CD4-positive, alpha-beta T cell (primary cell): ENCODE measurements at regions not wholly inside any gene's neighbourhood (a gene's known extent, or its start where the extent isn't known, plus 50 kb on each side); places are given as distances from the start of the nearest gene placed in this dataset.

Experiments used
- ATAC-seq: fragments of 200-7000 bp; cut with Tn5 transposase; one replicate; pipeline ENCODE4 v1.10.0; 2022; ENCODE audit warnings: mild to moderate bottlenecking; ENCODE audit not compliant: poor library complexity
- CTCF ChIA-PET: fragments of 350-600 bp; sonication (Branson Sonifier 250); formaldehyde crosslinking; loops from one replicate; lab custom pipeline; 2021; ENCODE audit warnings: antibody characterized with exemption, inconsistent platforms; lab: Charles Lee
- POLR2A ChIA-PET: fragments of 350-600 bp; sonication (Branson Sonifier 250); formaldehyde crosslinking; loops from one replicate; lab custom pipeline; 2021; ENCODE audit warnings: antibody characterized with exemption, inconsistent platforms; lab: Charles Lee
- DNase-seq, 14 experiments: peaks; one replicate each; pipeline ENCODE4 v3.0.0-alpha.2; 2013 to 2020; ENCODE audit warnings: mixed read lengths in 2 of 14
- H3K27ac ChIP-seq, 2 donors: one replicate each; pipeline versions ENCODE4 v1.5.1 to v1.7.0; 2013; ENCODE audit warnings: low read length in 2 of 2, low read depth in 1 of 2, mild to moderate bottlenecking in 1 of 2
- H3K27me3 ChIP-seq, 2 experiments: 1 replicate in 1 of 2; 2 replicates in 1 of 2; pipeline versions ENCODE4 v1.6.1 to v1.7.0; 2013; ENCODE audit warnings: low read length in 2 of 2, control low read depth in 1 of 2, mild to moderate bottlenecking in 1 of 2, moderate library complexity in 1 of 2; ENCODE audit not compliant: insufficient read depth in 2 of 2, control insufficient read depth in 1 of 2
- H3K36me3 ChIP-seq: one replicate; pipeline ENCODE4 v1.6.1; 2013; ENCODE audit warnings: low read length, control low read depth; ENCODE audit not compliant: insufficient read depth
- H3K4me1 ChIP-seq: one replicate; pipeline ENCODE4 v1.6.1; 2013; ENCODE audit warnings: low read length, control low read depth; ENCODE audit not compliant: insufficient read depth
- H3K4me3 ChIP-seq: one replicate; pipeline ENCODE4 v1.5.1; 2013; ENCODE audit warnings: mild to moderate bottlenecking, low read length, moderate library complexity
- H3K9me3 ChIP-seq, 2 experiments: 1 replicate in 1 of 2; 2 replicates in 1 of 2; pipeline versions ENCODE4 v1.6.1 to v1.7.0; 2013; ENCODE audit warnings: low read length in 2 of 2, mild to moderate bottlenecking in 2 of 2, control low read depth in 1 of 2, moderate library complexity in 1 of 2; ENCODE audit not compliant: control insufficient read depth in 1 of 2, insufficient read depth in 1 of 2
- H3K27ac Mint-ChIP-seq: one replicate; pipeline ENCODE4 v1.8.0; 2020; ENCODE audit warnings: mixed read lengths
- H3K27me3 Mint-ChIP-seq: one replicate; pipeline ENCODE4 v1.8.0; 2021; ENCODE audit warnings: mixed read lengths
- H3K36me3 Mint-ChIP-seq: one replicate; pipeline ENCODE4 v1.8.0; 2021; ENCODE audit warnings: low read depth, mixed read lengths
- H3K4me1 Mint-ChIP-seq: one replicate; pipeline ENCODE4 v1.8.0; 2021; ENCODE audit warnings: low read depth, mixed read lengths
- H3K4me3 Mint-ChIP-seq: one replicate; pipeline ENCODE4 v1.8.0; 2020; ENCODE audit warnings: mild to moderate bottlenecking, mixed read lengths
- H3K9me3 Mint-ChIP-seq: one replicate; pipeline ENCODE4 v1.8.0; 2020; ENCODE audit warnings: mixed read lengths
- intact Hi-C, 2 experiments: fragments of 100-400 bp; cut with DNase I in 1 of 2; cut with micrococcal nuclease in 1 of 2; formaldehyde crosslinking; loops; one replicate each; pipeline versions ENCODE4 v1.15.1 to v1.9.0; 2023 to 2025; cut with DNase I, micrococcal nuclease
- TF ChIP-seq, protein P1 (sequence below): fragments of 200-600 bp; IDR thresholded peaks from one replicate; pipeline ENCODE4 v1.8.0; 2022; ENCODE audit warnings: antibody characterized with exemption, mild to moderate bottlenecking

DNA sequence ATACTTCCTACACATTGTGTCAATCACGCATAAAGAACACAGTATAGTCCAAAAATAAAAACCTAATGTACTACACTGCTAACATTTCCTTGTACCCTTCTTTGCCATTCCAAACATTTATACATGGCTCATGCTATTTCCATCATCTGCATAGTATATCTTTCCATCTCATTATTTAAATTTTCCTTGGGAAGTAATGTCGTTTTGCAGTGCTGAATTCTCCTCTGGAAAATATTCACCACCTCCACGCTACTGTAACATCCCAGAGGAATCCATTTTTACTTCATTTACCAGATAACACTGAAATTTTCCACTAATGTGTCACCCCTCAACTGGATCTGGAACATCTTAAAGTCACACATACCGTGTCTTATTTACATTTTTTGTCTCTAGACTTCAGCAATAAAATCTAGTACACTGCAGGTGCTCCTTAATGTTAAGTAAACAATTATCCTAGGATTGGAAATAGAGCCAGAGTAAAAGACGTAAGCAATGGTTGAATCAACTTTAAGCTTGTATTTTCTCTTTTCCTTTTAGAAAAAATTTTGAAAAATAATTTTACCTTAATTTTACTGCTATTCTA is 881.0 kb downstream of the AMY1C start:
- no peaks in the 10 kb centered on the region for H3K27me3 ChIP-seq
- Mint-ChIP-seq H3K4me3 (no peak overlapping the region), H3K36me3 (no peaks in the 10 kb centered on the region), H3K4me1 (no peaks in the 10 kb centered on the region), H3K9me3 (peaks cover 13% of the 10 kb centered on the region), H3K27me3 (no peaks in the 10 kb centered on the region), H3K27ac (no peak overlapping the region)
- H3K36me3 ChIP-seq = no peaks in the 10 kb centered on the region
- DNase-seq (no peak), ATAC-seq (no peak)
- H3K4me1 ChIP-seq = no peaks in the 10 kb centered on the region
- ChIA-PET POLR2A (no interaction called here), CTCF (no interaction called here)
- intact Hi-C loops = no loop called here
- H3K4me3 ChIP-seq = no peak overlapping the region
- no peak overlapping the region for H3K27ac ChIP-seq
- H3K9me3 ChIP-seq = peaks cover 0 to 4% of the 10 kb centered on the region in 2 experiments
- TF ChIP-seq, protein P1, sequence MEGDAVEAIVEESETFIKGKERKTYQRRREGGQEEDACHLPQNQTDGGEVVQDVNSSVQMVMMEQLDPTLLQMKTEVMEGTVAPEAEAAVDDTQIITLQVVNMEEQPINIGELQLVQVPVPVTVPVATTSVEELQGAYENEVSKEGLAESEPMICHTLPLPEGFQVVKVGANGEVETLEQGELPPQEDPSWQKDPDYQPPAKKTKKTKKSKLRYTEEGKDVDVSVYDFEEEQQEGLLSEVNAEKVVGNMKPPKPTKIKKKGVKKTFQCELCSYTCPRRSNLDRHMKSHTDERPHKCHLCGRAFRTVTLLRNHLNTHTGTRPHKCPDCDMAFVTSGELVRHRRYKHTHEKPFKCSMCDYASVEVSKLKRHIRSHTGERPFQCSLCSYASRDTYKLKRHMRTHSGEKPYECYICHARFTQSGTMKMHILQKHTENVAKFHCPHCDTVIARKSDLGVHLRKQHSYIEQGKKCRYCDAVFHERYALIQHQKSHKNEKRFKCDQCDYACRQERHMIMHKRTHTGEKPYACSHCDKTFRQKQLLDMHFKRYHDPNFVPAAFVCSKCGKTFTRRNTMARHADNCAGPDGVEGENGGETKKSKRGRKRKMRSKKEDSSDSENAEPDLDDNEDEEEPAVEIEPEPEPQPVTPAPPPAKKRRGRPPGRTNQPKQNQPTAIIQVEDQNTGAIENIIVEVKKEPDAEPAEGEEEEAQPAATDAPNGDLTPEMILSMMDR = no peak

DNA sequence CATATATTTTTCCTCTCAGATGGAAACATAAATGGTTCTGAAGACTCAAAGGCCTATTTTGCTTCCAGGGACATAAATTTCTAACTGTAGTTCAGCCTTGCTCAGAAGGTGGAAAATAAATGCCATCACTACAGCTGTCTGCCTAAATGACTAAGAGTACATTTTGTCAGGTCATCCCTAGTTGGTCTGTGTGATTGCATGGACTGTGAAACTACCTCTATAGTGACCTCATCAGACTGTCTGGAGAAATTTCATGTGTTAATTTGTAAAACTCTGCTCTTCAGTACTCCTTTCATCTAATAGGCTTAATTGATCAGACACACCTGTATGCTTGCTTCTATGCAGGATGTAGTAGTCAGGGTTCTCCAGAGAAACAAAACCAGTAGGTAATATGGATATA is 886.9 kb downstream of the AMY1C start:
- Histone ChIP-seq H3K36me3 (no peaks in the 10 kb centered on the region), H3K27ac (no peak overlapping the region), H3K9me3 (peaks cover 0 to 12% of the 10 kb centered on the region in 2 experiments), H3K4me1 (no peaks in the 10 kb centered on the region), H3K27me3 (no peaks in the 10 kb centered on the region), H3K4me3 (no peak overlapping the region)
- TF ChIP-seq, protein P1 = no peak
- no peaks in the 10 kb centered on the region for H3K36me3 Mint-ChIP-seq
- H3K27me3 Mint-ChIP-seq = no peaks in the 10 kb centered on the region
- H3K4me3 Mint-ChIP-seq = no peak overlapping the region
- intact Hi-C loops = no loop called here
- no peak for DNase-seq
- ChIA-PET CTCF (no interaction called here), POLR2A (no interaction called here)
- no peak overlapping the region for H3K27ac Mint-ChIP-seq
- H3K9me3 Mint-ChIP-seq = peaks cover 7% of the 10 kb centered on the region
- no peak for ATAC-seq
- no peaks in the 10 kb centered on the region for H3K4me1 Mint-ChIP-seq

DNA sequence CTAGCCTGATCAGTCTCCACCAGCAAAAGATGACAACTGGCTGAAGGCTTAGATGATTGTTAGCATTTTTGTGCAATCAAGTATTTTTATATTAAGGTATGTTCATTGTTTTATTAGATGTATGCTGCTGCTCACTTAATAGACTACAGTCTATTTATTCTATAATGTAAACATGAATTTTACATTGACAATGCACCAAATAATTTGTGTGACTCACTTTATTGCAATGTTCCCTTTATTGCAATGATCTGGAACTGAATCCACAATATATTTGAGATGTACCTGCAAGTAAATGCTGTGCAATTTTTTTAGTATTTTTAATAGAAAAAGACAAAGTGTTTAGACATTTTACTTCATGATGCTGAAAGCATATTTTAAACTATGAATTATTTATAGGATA is 896.5 kb downstream of the AMY1C start:
- CTCF ChIA-PET = no interaction called here
- no peak overlapping the region for H3K4me3 Mint-ChIP-seq
- TF ChIP-seq, protein P1 = no peak
- H3K36me3 ChIP-seq = no peaks in the 10 kb centered on the region
- no peaks in the 10 kb centered on the region for H3K36me3 Mint-ChIP-seq
- H3K27ac Mint-ChIP-seq = no peak overlapping the region
- no peaks in the 10 kb centered on the region for H3K27me3 ChIP-seq
- no peaks in the 10 kb centered on the region for H3K4me1 Mint-ChIP-seq
- no peaks in the 10 kb centered on the region for H3K4me1 ChIP-seq
- ATAC-seq = no peak
- no peak overlapping the region for H3K27ac ChIP-seq
- H3K27me3 Mint-ChIP-seq = no peaks in the 10 kb centered on the region
- DNase-seq = no peak
- POLR2A ChIA-PET = no interaction called here
- no peak overlapping the region for H3K4me3 ChIP-seq
- peaks cover 5% of the 10 kb centered on the region for H3K9me3 Mint-ChIP-seq
- intact Hi-C loops = no loop called here
- peaks cover 0 to 4% of the 10 kb centered on the region in 2 experiments for H3K9me3 ChIP-seq
